NB4 (cell line): ENCODE measurements at regions not wholly inside any gene's neighbourhood (a gene's known extent, or its start where the extent isn't known, plus 50 kb on each side); places are given as distances from the start of the nearest gene placed in this dataset.

Experiments
- POLR2A ChIP-seq: IDR thresholded peaks from 2 replicates; pipeline ENCODE4 v1.6.1; 2011; ENCODE audit warnings: mild to moderate bottlenecking; ENCODE audit not compliant: insufficient read length; ENCODE audit errors: extremely low read depth
- TF ChIP-seq, protein P1 (sequence below): IDR thresholded peaks from one replicate; pipeline ENCODE4 v1.5.1; 2012; ENCODE audit warnings: low read depth, low read length
- TF ChIP-seq, protein P2 (sequence below): IDR thresholded peaks from 2 replicates; pipeline ENCODE4 v1.6.1; 2011; ENCODE audit warnings: low read depth, low read length

DNA sequence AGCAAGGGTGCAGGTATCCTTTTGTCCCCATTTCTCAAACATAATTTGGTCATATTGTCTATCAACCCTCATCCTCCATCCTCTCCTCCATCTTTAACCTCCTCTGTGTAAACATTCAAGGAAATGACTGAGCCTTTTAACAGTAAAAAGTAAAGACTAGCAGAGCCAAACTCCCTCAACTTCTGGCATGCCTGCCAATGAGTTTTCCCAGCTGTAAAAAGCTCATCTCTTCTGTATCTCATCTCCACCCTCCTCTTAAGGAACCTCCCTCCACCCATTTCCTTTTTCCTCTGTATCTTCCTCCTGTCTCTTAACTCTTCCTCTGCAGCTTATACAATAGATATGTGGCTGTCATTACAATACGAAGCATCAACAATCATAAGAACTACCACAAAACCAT, 76.9 kb upstream of the PSMD7 start:
- TF ChIP-seq, protein P1, sequence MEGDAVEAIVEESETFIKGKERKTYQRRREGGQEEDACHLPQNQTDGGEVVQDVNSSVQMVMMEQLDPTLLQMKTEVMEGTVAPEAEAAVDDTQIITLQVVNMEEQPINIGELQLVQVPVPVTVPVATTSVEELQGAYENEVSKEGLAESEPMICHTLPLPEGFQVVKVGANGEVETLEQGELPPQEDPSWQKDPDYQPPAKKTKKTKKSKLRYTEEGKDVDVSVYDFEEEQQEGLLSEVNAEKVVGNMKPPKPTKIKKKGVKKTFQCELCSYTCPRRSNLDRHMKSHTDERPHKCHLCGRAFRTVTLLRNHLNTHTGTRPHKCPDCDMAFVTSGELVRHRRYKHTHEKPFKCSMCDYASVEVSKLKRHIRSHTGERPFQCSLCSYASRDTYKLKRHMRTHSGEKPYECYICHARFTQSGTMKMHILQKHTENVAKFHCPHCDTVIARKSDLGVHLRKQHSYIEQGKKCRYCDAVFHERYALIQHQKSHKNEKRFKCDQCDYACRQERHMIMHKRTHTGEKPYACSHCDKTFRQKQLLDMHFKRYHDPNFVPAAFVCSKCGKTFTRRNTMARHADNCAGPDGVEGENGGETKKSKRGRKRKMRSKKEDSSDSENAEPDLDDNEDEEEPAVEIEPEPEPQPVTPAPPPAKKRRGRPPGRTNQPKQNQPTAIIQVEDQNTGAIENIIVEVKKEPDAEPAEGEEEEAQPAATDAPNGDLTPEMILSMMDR, result no peak
- no peak for TF ChIP-seq POLR2A
- TF ChIP-seq, protein P2, sequence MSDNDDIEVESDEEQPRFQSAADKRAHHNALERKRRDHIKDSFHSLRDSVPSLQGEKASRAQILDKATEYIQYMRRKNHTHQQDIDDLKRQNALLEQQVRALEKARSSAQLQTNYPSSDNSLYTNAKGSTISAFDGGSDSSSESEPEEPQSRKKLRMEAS, result no peak
